Left hindlimb (tissue), 1 donor: ENCODE measurements at regions not wholly inside any gene's neighbourhood (a gene's known extent, or its start where the extent isn't known, plus 50 kb on each side); places are given as distances from the start of the nearest gene placed in this dataset.
"Not testable (repeated sequence)": the region's sequence is repeated elsewhere in the genome, so short reads cannot be mapped to it uniquely, and the experiment has no call there.

Experiments
- DNase-seq: peaks from one replicate; pipeline ENCODE4 v3.0.0-alpha.2; 2018

DNA sequence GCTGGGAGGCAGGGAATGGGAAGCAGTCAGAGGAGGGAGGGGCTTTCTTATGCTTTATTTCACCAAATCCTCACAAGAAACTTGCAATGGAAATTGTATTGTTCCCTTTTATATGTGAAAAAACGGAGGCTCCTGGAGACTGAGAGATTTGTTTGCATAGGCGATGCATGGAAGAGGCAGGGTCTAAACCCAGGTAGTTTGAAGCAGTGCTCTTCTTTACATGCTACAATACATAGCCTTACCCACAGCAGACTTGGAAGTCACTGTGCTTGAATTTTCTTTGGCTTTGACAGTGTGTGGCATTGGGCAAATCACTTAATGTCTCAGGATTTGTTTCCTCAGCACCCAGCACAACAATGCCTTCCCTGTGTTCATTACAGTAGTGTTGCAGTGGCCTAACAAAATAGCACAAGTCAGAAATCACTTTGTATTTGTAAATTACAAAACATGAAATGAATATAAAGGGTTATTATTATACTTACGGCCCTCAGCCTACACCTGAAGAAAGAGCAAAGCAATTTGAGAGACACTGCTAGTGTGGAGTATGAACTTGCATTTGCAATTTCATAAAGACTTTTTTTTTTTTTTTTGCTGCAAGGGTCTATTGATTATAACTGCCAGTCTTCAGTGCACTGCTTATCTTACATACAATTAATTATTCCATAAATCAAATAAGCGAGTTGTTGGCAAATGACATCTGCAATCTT, 646.4 kb upstream of the KCNMB2 start:
- DNase-seq = no peak

DNA sequence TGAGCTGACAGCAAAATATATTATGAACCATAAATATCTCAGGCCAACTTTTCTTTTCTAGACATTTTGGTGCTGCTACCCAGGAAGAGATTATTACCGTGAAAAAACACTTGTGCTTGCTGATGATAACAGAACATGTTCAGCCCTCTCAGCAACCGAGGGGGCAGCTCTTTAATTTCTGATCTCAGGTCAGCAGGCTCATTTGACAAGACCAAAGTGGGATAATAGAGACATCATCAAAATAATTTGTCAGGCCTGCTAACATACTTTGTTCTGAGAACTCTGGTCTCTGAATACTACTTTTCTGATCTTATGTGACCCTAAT, 645.9 kb upstream of the KCNMB2 start:
- DNase-seq = no peak

DNA sequence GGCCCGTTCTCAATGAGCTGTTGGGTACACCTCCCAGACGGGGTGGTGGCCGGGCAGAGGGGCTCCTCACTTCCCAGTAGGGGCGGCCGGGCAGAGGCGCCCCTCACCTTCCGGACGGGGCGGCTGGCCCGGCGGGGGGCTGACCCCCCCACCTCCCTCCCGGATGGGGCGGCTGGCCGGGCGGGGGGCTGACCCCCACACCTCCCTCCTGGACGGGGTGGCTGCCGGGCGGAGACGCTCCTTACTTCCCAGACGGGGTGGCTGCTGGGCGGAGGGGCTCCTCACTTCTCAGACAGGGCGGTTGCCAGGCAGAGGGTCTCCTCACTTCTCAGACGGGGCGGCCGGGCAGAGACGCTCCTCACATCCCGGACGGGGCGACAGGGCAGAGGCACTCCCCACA, 644.7 kb upstream of the KCNMB2 start:
- not testable (repeated sequence) for DNase-seq

DNA sequence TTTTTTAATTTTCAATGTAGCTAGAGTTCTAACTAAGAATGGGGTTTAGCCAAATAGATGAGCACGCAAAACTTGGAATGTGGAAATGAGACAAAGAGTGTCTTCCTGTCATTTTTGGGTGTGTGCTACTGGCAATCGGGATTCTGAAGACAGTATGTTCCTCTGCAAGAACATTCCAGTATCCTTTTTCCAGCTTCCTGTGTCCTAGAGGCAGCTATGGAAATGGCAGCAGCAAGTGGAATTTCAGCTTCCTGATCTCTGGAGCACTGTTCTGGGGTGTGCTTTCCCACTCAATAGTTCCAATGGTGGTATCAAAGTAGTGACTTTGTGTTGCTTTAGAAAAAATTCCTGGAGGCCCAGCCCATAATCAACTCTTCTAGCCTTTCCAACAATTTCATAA, 642.9 kb upstream of the KCNMB2 start:
- no peak for DNase-seq

DNA sequence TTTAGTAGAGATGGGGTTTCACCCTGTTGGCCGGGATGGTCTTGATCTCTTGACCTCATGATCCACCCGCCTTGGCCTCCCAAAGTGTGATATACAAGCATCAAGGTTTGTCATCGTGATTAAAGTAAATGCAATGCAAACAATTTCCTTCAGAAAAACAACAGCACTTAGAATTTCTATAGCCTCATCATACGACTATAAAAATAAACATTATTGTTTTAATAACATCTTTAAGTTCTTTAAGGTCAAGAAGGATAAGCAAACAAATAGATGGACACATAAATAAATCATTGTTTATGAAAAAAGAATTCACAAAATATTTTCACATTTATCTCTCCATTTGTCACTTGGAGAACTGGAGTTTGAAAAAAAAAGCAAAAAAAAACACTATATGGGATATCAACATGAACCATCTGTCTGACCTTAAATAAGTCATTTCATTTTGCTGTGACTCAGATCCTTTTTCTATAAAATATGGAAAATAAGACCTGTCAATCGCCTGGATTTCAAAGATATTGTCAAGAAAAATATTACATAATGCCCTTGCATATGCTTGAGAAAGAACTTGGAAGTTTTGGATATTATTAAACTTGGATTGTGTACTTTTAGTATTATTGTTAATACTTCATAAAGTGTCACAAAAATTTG, 642.0 kb upstream of the KCNMB2 start:
- no peak for DNase-seq

- DNase-seq = no peak
Observed at GRCh38 chr3:177898185-177898584, 638.1 kb upstream of the KCNMB2 start.

DNA sequence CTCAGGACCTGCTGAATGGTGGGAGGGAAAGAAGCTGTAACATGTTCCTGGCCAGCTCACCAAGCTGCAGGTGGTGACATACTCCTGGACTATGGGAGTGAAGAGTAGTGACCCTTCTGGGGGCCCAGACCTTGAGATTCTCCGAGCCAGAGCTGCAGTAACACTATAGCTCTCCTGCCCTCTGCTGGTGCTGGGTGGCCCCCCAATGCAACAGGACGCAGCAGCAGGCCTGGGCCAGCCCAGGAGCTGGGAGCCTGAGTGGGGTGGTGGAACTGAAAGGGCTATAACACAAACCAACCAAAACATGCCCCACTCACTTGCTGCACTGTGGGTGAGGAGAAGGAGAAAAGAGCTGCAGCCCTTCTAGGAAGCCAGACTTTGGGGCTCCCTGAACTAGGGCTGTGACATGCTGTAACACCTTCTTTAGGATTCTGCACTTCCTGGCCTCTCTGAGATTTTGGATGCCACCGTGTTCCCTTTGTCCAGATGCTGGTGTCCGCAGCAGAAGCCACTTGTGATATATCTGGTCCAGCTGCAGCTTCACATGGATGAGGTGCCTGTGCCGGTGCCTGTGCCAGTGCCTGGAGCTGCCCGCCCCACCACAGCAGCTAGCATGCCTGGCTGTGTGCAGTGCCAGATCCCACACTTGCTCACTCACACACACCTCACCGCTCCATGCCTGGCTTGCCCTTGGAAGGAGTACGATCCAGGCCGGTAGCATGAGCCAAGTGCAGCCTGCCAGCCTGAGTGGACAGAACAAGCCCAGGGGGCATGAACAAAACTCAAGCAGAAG, 636.8 kb upstream of the KCNMB2 start:
- DNase-seq = no peak

- DNase-seq = no peak
Observed at GRCh38 chr3:177902876-177903275, 633.4 kb upstream of the KCNMB2 start.

- DNase-seq = no peak
Observed at GRCh38 chr3:177904621-177905020, 631.6 kb upstream of the KCNMB2 start.

DNA sequence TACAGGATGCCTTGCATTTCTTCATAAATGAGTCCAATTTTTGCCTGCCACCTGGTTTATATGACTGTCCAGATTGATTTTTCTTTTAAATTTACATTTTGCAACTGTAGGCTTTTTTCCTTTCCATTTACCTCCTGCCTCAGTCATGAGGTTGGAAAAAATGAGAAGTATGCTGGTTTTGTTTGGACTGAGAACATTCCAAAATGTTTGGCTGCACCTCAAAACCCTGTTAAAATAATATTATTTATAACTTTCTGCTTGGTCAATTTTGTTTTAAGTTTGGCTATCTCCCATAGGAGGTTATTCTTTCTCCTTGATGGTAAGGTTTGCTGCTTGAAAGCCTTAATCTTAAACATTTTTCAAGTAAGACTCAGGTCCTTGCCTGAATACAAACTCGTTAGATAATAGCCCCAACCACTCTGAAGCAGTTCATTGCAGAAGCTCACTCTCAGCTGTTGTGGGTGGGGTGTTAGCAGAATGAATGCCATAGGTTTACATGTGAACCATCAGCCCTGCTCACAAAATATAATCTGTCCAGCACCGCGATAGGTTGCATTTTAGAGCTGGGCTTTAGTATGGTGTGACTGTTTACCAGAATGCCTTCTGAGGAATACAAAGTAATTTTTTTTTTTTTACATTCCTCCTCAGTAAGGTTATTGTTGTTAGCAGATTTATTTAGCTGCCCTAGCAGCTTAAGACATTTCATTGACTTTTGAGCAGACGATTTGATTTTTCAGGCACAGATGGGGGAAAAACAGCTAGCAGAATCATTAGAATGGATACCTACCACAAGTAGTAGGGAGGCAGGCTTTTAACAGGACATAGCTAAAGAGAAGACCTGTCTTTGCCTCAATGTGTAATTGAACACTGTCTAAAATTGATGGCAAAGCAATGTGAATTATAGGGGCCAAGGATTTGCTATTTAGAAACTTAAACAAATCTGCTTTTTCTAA, 630.8 kb upstream of the KCNMB2 start:
- peak; percentile 44 for DNase-seq

DNA sequence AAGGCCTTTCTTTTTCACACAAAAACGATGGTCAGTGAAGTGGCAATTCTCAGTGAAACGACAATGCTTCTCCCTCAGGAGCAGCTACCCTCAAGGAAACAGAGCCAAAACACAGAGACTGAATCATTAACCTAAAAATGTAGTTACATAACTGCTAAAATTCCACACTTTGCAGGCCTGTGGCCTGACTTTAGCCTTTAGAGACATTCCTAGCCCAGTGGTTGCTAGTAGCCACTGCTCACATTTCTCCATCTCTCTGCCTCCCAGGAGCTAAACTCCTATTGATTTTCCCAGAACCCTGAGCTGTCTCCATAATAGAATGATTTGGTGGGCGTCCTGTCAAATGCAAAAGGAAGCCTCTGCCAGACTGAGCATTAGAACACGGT, 630.1 kb upstream of the KCNMB2 start:
- DNase-seq = no peak

- no peak for DNase-seq
Observed at GRCh38 chr3:177906578-177907229, 629.5 kb upstream of the KCNMB2 start.

DNA sequence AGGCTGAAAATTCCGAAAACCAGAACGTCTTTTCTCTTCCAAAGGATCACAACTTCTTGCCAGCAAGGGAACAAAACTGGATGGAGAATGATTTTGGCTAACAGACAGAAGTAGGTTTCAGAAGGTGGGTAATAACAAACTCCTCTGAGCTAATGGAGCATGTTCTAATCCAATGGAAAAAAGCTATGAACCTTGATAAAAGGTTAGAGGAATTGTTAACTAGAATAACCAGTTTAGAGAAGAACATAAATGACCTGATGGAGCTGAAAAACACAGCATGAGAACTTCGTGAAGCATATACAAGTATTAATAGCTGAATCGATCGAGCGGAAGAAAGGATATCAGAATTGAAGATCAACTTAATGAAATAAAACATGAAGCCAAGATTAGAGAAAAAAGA, 626.7 kb upstream of the KCNMB2 start:
- DNase-seq = not testable (repeated sequence)

GRCh38 chr3:177914224-177914623, 622.0 kb upstream of the KCNMB2 start:
- no peak for DNase-seq

DNA sequence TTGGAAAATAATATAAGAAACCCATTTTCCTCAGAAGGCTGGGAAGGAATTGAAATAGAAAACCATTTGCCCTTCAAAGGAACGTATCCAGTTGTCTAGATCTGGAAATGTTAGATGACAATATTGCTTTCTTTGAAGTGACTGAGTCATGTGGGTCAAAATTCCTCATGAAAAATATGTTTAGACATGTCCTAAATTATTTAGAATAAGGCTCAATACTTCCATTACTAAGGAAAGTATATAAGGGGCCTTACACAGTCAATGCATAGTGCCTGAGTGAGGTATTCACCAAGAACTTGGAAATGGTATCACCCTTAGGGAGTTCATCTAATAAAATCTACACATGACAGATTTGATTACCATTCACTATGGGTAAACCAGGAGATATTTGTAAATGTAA, 619.8 kb upstream of the KCNMB2 start:
- DNase-seq = no peak

- no peak for DNase-seq
Observed at GRCh38 chr3:177917234-177917861, 618.9 kb upstream of the KCNMB2 start.

- no peak for DNase-seq
Observed at GRCh38 chr3:177921153-177921552, 615.1 kb upstream of the KCNMB2 start.

- no peak for DNase-seq
Observed at GRCh38 chr3:177924261-177924660, 612.0 kb upstream of the KCNMB2 start.

DNA sequence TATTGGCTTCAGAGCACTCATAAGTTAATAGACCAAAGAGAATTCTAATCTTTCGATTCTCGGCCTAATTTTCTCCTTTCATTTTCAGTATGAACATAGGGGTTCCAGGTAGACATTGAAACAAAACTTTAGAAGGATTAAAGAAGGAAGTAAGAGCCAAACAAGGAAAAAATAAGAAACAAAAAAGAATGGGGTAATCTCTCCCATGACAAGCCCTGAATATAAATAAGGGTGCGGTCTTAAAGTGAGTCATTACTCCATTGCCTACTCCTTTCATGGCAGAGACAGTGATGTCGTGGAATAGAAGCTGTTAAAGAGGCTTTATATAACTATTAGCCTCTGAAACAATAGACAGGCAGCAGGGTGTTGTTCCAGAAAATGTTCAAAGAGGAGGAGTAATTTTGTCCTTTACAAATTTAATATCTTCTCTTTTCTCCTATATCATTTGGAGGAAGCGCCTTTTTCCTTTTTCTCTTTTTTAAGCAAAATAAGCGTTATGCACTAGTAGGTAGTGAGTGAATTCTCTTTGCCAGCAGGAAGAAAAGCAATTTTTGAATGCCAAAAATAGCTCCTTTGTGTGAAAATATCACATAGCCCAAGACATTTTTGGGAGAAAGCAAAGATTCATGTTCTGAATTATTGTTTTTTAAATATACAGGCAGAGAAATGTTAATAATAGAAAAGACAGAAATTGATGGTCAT, 607.9 kb upstream of the KCNMB2 start:
- no peak for DNase-seq

GRCh38 chr3:177929310-177929709, 606.9 kb upstream of the KCNMB2 start:
- DNase-seq = no peak

GRCh38 chr3:177930771-177931170, 605.5 kb upstream of the KCNMB2 start:
- DNase-seq = no peak
